ENCODE measurements at regions not wholly inside any gene's neighbourhood (a gene's known extent, or its start where the extent isn't known, plus 50 kb on each side); places are given as distances from the start of the nearest gene placed in this dataset.

DNA sequence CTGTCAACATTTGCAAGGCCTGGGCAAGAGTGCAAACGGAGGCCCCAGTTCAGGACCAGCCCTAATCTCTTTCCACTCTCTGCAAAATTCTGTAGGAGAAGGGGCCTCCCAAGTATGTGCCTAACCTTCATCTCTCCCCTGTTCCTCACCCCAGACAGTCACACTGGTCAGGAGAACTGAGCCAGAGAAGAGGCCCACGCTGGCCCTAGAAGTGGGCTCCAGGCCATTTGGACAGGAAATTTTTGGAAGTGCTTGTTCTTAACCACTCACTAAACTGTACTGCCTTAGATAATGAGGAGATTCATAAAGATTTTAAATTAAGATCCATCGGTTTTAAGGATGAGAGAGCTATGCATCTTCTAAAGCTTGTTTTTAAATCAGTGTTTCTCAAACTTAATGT is 129.7 kb upstream of the ADGRL2 start:
- Histone ChIP-seq H3K9me2 (ENCODE audit: insufficient read depth, low read length) (no peaks in the 10 kb centered on the region), H3K4me2 (ENCODE audit: low read length) (no peak overlapping the region), H3K79me2 (ENCODE audit: insufficient read depth, low read depth, low read length) (no peaks in the 10 kb centered on the region), H2AFZ (ENCODE audit: low read length) (no peak overlapping the region), H3K27ac (ENCODE audit: low read depth, low read length, poor library complexity, severe bottlenecking) (no peak overlapping the region), H4K20me1 (ENCODE audit: insufficient read depth, low read length) (no peaks in the 10 kb centered on the region), H3K9me3 (ENCODE audit: low read length) (no peaks in the 10 kb centered on the region), H3K36me3 (ENCODE audit: insufficient read depth, low read length) (no peaks in the 10 kb centered on the region), H3K4me1 (ENCODE audit: insufficient read depth, low read length, poor library complexity, severe bottlenecking) (no peaks in the 10 kb centered on the region), H3K4me3 (ENCODE audit: low read depth, low read length, poor library complexity, severe bottlenecking) (no peak overlapping the region)
- DNase-seq (ENCODE audit: low spot score), result no peak
- BruUV-seq (replicated peaks), result no TSS peak
- intact Hi-C loops (cut with micrococcal nuclease; ENCODE audit: unreplicated experiment), result no loop called here
- POLR2A ChIA-PET, result no interaction called here
- CTCF ChIA-PET (ENCODE audit: unreplicated experiment), result no interaction called here
- TF ChIP-seq, protein P1, sequence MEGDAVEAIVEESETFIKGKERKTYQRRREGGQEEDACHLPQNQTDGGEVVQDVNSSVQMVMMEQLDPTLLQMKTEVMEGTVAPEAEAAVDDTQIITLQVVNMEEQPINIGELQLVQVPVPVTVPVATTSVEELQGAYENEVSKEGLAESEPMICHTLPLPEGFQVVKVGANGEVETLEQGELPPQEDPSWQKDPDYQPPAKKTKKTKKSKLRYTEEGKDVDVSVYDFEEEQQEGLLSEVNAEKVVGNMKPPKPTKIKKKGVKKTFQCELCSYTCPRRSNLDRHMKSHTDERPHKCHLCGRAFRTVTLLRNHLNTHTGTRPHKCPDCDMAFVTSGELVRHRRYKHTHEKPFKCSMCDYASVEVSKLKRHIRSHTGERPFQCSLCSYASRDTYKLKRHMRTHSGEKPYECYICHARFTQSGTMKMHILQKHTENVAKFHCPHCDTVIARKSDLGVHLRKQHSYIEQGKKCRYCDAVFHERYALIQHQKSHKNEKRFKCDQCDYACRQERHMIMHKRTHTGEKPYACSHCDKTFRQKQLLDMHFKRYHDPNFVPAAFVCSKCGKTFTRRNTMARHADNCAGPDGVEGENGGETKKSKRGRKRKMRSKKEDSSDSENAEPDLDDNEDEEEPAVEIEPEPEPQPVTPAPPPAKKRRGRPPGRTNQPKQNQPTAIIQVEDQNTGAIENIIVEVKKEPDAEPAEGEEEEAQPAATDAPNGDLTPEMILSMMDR (conservative IDR thresholded peaks at IDR 0.05; ENCODE audit: low read length), result no peak
- TF ChIP-seq EZH2phosphoT487 (IDR thresholded peaks at IDR 0.05; ENCODE audit: borderline replicate concordance, low read depth, low read length), result no peak

DNA sequence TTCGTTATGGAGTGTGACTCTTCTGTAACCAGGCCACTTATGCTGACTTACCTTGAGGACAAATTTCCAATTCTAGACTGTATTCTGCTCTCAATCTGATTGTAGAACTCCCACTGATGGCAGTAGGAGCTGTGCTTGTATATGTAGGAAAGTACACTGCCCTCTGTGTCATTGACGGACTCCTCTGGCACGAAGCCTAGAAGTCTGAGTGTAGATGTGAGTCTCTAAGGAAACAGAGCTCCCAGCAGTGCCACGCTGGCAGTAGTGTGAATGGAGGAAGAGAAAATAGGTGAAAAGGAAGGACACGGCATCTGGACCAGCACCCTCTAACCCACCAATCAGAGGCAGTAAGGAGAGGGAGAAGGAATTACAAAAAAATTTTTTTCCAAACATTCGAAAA is 130.4 kb upstream of the ADGRL2 start:
- CTCF ChIA-PET (ENCODE audit: unreplicated experiment), result no interaction called here
- Histone ChIP-seq H3K4me3 (ENCODE audit: low read depth, low read length, poor library complexity, severe bottlenecking) (no peak overlapping the region), H3K27ac (ENCODE audit: low read depth, low read length, poor library complexity, severe bottlenecking) (no peak overlapping the region), H3K4me1 (ENCODE audit: insufficient read depth, low read length, poor library complexity, severe bottlenecking) (no peaks in the 10 kb centered on the region), H3K9me3 (ENCODE audit: low read length) (no peaks in the 10 kb centered on the region), H3K9me2 (ENCODE audit: insufficient read depth, low read length) (no peaks in the 10 kb centered on the region), H3K36me3 (ENCODE audit: insufficient read depth, low read length) (no peaks in the 10 kb centered on the region), H3K4me2 (ENCODE audit: low read length) (no peak overlapping the region), H3K79me2 (ENCODE audit: insufficient read depth, low read depth, low read length) (no peaks in the 10 kb centered on the region), H2AFZ (ENCODE audit: low read length) (no peak overlapping the region), H4K20me1 (ENCODE audit: insufficient read depth, low read length) (no peaks in the 10 kb centered on the region)
- TF ChIP-seq EZH2phosphoT487 (IDR thresholded peaks at IDR 0.05; ENCODE audit: borderline replicate concordance, low read depth, low read length), result no peak
- TF ChIP-seq, protein P1 (conservative IDR thresholded peaks at IDR 0.05; ENCODE audit: low read length), result no peak
- POLR2A ChIA-PET, result no interaction called here
- no TSS peak for BruUV-seq (replicated peaks)
- DNase-seq (ENCODE audit: low spot score), result no peak
- intact Hi-C loops (cut with micrococcal nuclease; ENCODE audit: unreplicated experiment), result no loop called here

GRCh38 chr1:81666586-81666985 is 134.1 kb upstream of the ADGRL2 start:
- intact Hi-C loops (cut with micrococcal nuclease; ENCODE audit: unreplicated experiment), result no loop called here
- Histone ChIP-seq H3K79me2 (ENCODE audit: insufficient read depth, low read depth, low read length) (no peaks in the 10 kb centered on the region), H3K9me3 (ENCODE audit: low read length) (no peaks in the 10 kb centered on the region), H3K36me3 (ENCODE audit: insufficient read depth, low read length) (no peaks in the 10 kb centered on the region), H2AFZ (ENCODE audit: low read length) (no peak overlapping the region), H3K4me2 (ENCODE audit: low read length) (no peak overlapping the region), H3K9me2 (ENCODE audit: insufficient read depth, low read length) (no peaks in the 10 kb centered on the region), H3K4me1 (ENCODE audit: insufficient read depth, low read length, poor library complexity, severe bottlenecking) (no peaks in the 10 kb centered on the region), H3K27ac (ENCODE audit: low read depth, low read length, poor library complexity, severe bottlenecking) (no peak overlapping the region), H3K4me3 (ENCODE audit: low read depth, low read length, poor library complexity, severe bottlenecking) (no peak overlapping the region), H4K20me1 (ENCODE audit: insufficient read depth, low read length) (no peaks in the 10 kb centered on the region)
- no TSS peak for BruUV-seq (replicated peaks)
- no peak for TF ChIP-seq EZH2phosphoT487 (IDR thresholded peaks at IDR 0.05; ENCODE audit: borderline replicate concordance, low read depth, low read length)
- CTCF ChIA-PET (ENCODE audit: unreplicated experiment), result no interaction called here
- no peak for DNase-seq (ENCODE audit: low spot score)
- POLR2A ChIA-PET, result no interaction called here
